Thyroid gland (tissue), 4 donors: ENCODE measurements at regions not wholly inside any gene's neighbourhood (a gene's known extent, or its start where the extent isn't known, plus 50 kb on each side); places are given as distances from the start of the nearest gene placed in this dataset.

Experiments used
- CTCF ChIP-seq, 6 experiments: fragments of 200-600 bp in 3 of 6; fragments of 450-650 bp in 3 of 6; sonication (generic) in 3 of 6; IDR thresholded peaks; one replicate each; pipeline ENCODE4 v1.5.1; 2016 to 2019; ENCODE audit warnings: antibody characterized with exemption in 6 of 6, mild to moderate bottlenecking in 2 of 6, inconsistent platforms in 1 of 6, moderate library complexity in 1 of 6
- POLR2A ChIP-seq, 2 donors: fragments of 450-650 bp; IDR thresholded peaks; one replicate each; pipeline ENCODE4 v1.6.1; 2017; ENCODE audit warnings: antibody characterized with exemption in 2 of 2, mild to moderate bottlenecking in 2 of 2, moderate library complexity in 1 of 2

- TF ChIP-seq CTCF (IDR thresholded peaks at IDR 0.05): no peak
- no peak for TF ChIP-seq POLR2A (IDR thresholded peaks at IDR 0.05)
Measured at GRCh38 chr5:175235251-175235960, 208.6 kb downstream of the DRD1 start.
